HG03439 (cell line): ENCODE measurements at regions not wholly inside any gene's neighbourhood (a gene's known extent, or its start where the extent isn't known, plus 50 kb on each side); places are given as distances from the start of the nearest gene placed in this dataset.
A peak's percentile ranks its signal among the peaks of the same experiment; 100 is the strongest.

ENCODE experiments used
- ATAC-seq: cut with Tn5 transposase; IDR thresholded peaks from one replicate; pipeline ENCODE4 v1.9.1; 2021; ENCODE audit warnings: mild to moderate bottlenecking, moderate library complexity; ENCODE audit not compliant: unreplicated experiment

DNA sequence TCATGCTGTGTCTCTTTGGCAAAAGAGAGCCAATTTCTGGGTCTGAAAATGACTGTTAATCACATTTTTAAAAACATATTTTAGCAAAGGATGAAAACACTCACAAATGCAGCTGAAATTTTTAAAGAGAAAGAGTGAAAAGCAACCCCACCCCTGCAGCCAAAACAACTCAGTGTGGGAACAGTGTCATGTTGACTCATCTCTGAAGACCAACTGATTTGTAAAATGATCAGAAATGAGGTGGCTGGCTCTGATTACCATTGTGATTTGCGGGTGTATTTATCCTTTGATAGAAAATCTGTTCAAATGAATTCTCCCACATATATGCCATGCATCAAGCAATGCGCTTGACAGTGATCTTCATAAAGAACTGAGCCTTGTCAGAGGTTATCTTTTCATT is 287.0 kb upstream of the ESRRG start:
- no peak for ATAC-seq

DNA sequence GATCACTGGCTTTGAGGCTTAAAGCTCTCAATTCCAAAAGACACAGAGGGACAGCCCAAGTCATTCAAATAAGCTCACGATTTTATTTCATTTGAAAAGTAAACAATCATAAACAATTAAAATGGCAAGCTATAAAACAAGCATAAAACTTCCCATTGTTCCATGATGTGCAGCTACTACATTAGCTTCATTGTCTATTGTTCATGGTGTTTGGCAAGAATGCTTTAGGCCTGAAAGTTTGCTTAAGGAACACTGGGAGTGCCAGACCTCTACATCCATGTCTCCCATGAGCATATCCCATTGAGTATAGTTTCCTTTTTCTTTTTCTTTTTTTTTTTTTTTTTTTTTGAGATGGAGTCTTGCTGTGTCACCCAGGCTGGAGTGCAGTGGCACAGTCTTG is 286.1 kb upstream of the ESRRG start:
- ATAC-seq, result no peak

DNA sequence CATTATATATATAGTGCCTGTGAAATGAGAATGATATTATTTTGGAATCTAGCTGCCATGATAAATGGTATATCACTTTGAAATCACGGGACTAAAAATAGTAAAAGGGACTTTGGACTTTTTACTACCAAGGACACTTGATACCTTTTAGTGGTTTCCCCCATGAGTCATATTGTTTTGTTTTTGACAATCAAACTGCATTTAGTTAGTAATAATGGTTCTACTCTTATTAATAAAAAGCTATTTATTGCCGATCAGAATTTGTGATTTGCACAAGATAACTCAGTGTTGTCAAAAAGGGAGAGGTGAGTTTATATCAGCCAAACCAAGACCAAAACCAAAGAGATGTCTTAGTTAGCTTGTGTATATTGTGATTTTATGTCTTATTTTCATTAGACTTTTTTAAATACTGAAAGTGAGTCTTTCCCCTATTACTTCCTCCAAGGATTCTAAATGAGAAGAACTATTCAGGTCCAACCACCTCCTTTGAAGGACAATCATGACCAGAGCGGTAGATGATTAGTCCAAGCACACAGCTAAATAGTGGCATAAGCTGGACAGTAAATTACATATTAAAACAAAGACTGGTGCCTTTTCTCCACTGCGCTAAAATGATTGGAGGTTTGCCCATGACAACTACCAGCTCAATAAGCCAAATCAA is 281.7 kb upstream of the ESRRG start:
- ATAC-seq, result peak; percentile 63

DNA sequence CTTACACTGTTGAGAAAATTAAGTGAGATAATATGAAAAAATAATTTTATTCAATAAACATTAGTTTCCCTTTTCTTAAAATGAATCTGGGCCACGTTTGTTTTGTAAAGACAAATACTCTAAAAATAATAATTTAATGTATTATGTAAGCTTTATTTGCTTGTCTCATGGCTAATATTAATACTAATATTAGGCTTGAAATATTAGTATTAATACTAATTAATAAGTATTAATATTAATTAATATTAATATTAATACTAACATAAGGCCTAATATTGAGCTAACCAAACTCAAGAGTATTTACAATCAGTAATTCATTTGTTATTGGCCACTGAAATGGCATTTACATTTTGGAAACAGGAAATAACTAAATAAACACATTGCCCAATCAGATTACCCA is 280.1 kb upstream of the ESRRG start:
- ATAC-seq, result no peak

DNA sequence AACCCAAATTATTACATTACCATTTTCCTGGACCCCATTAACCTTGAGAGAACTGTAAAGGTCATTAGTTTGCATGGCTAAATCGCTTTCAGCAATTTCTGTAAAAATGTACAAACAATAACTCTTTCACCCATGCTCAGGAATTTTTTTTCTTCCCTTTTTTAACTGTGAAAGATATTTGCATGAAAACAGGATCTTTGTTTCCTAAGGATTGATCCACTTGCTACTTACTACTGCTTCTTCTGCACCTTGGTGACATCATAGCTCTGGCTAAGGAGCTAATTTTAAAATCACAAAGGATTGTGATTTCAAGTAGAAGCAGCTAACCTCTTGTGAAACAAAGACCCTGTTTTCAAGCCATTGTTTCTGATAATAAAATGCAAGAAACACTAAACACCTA is 274.6 kb upstream of the ESRRG start:
- no peak for ATAC-seq

DNA sequence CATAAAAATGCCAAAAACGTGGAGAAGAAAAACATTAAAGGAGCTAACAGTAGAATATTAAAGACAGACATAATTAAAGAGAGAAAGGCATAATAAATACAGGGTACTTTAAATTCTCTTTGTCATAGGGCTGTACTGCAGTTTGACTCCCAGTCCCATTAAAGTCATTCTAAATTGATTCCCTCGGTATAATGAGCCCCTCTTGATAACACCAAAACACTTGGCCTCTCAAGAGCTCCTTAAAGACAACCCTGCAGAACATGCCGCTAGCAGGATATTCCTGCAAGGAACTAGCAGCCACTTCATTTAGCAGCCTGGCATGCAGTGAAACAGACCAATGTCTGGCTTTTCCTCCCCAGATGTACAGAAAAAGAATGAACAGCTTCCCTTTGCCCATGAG is 273.8 kb upstream of the ESRRG start:
- no peak for ATAC-seq

DNA sequence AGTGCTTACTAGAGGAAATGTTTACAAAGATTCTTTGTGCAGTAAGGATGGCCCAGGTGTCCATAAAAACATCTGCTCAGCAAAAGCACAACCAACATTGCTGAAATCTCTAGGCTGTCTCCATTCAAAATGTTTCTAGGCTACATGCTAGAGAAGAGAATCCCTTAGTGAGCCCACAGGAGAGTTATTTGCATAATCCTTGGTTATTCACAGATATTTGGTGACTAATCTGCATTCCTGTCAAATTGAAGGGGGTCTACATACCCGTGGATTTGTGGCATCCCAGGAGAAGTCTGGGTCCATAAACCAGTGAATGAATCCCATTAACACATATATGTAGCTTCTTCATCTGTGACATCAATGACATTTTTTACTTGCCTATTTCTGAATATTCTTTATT is 261.3 kb upstream of the ESRRG start:
- no peak for ATAC-seq

DNA sequence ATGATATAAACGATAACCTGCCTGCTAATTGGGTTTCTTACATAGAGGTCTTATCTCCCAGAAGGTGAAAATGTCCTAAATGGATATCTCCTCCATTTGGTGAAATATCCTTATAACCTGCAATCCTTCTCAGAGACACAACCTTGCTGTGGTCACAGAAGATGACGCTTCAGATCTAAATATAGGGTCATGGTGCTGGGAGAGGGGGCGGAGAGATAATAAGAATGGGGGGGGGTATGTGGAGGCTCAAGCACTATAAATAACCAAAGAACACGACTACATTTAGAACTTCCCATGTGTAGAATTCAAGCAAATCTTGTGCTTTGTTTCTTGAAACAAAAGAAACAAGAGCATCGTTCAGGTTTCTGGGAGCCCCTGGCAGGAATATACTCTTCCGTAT is 260.6 kb upstream of the ESRRG start:
- no peak for ATAC-seq

DNA sequence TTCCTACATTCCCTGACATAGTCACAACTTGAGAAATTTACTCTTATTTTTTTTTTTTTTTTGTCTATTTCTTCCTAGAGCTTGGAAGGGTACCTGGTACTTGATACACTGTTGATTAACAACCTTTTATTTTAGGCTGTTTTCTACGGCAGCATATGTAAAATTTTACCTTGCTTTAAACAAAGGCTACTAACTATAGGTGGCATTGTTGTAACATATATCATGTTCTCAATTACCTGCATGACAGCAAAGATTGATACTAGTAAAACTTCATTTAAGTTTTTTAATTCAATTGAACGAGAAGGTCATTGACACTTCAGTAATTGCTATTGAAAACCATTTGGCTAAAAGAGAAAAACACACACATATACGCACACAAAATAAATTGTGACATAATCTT is 238.3 kb upstream of the ESRRG start:
- no peak for ATAC-seq

DNA sequence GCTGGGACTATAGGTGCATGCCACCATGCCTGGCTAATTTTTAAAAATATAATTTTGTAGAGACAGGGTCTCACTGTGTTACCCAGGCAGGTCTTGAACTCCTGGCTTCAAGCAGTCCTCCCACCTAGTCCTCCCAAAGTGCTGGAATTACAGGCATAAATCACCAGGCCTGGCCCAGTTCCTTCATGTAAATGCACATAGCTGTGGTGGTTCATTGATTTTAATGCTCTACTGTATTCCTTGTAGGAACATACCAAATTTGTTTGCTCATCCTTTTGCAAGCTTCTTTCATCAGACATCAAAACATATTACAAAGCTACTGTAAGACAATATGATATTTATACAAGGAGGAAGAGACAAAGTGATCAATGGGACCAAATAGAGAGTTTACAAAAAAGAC is 237.5 kb upstream of the ESRRG start:
- no peak for ATAC-seq

DNA sequence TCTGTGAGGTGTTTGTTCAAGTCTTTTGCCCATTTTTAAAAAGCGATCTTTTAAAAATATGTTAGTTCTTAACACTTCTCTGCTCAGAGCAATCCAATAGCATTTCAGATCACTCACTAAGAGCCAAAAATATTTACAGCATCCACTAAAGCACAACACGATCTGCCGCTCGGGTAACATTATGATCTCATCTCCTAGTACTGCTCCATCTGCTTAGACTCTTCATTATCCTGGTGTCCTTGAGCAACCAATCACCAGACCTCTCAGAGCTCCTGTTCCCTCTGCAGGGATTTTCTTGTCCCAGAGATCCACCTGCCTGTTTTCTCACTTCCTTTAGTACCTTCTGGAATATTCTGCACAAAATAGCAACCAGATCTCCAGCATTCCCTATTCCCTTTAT is 235.3 kb upstream of the ESRRG start:
- ATAC-seq, result no peak

DNA sequence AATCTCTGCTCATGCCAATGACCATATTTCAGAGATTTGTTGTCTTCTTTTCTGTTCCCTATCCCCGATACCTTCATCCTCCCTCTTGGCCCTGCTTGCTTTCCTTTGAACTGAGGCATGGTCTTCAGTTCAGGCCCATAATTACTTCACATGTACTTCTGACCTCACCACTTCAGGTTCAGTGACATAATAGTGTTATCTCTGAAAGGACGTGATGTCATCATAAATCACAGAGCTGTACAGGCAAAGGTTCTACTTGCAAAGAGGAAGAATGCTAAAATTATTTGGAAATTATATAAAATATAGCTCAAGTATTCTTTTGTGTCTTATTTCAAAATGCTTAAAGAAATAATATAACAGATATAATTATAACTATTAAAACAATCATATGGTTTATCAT is 230.3 kb upstream of the ESRRG start:
- ATAC-seq, result no peak

DNA sequence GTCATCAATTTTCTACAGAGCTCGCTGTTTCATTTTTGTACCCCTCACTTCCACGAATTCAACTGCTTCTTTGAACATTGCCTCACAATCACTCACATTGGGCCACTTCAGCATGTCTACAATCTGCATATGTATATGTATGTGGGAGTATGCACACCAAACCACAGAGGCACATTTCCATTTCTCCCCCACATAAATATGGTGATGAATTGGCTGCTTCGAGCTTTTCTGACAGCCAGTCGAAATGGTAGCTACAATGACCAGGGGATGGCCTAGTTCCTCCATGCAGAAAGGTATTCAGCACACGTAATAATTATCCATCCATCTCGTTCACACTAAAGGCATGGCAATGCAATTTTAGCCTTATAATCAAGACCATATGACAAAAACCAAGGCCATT is 229.6 kb upstream of the ESRRG start:
- no peak for ATAC-seq

DNA sequence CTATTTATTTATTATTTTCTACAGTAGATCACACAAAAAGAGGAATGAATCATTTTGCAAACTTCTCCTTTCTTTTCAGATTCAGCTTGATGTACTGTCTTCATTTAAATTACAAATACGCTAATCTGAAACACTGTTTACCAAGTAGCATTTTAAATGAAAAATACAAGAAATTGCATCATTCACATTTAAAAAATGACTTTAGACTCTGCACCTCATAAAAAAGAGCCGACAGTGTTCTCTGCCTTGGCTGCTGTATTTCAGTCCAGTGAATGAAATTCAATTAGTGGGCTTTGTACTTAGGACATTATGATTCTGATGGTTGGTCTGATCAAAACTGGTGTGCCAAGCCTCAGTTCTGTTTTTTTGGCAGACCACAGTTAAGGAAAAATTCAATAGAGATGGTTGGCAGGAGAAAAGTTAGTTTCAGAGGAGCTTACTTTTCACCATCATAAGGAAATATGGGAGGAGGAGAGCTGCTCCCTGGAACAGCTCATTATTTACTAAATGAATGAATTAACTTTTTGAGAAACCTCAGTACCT is 222.4 kb upstream of the ESRRG start:
- ATAC-seq, result no peak

DNA sequence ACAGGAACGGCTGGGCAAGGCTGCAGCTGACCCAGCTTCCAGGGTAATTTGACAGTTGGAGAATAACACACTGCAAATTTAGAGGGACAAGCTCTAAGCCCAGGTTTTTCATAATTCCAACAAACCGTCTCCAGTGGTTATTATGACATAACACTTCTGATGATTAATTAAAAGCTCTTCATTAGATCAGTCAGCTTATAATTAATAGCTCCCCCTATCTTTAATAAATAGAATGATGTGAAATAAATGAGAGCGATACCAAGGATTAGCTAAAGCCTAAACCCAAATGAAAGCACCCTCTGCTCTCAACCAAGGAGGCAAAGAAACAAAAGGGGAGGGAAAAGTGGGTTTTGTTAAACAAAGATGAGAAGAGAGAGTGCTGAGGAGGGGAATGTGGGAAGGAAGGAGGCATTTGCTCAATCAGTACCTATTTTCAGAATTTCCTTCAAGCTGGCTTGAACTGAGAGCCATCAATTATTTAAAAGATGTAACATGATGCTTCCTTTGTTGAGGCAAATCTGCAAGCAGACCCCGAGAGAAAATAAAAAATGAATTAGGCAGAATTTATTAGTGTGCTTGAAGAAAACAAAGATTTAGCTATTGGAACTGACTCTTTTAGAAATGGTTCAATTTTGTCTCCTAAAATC is 221.8 kb upstream of the ESRRG start:
- ATAC-seq, result no peak

DNA sequence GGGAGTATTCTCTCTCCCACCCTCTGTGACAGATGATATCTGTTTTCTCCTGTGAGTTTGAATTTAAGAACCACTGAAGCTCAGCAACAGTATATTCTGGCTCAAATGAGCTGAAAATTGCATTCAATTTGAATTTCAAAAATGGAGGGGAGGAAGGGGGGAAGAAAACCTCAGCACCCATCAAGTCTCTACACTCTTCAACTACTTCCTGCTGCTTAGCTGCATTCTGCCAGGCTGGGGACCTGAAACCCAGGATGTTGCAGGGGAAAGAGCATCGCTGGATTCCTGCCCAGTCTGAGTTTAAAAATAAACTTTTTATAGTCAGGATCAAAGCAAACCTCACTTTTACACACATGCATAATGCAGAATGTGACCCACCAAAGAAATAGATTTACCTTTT is 214.3 kb upstream of the ESRRG start:
- ATAC-seq, result no peak

DNA sequence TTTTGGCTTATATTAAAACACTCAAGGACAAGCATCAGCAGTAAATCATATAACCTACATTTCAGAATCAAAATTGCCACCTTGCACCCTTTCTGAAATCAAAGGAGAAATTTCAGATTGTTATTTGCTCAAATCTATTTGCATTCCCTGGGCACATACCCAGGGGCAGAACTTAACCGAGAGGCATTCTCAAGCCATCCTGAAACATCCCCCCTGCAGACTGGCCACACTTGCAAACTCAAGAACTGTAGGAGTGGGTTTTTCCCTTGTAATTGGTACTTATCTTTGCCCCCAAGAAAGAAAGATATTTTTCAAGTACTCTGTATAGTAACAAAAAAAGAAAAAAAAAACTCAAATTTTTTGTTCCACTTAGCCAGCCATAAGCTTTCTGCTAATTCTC is 213.6 kb upstream of the ESRRG start:
- no peak for ATAC-seq

DNA sequence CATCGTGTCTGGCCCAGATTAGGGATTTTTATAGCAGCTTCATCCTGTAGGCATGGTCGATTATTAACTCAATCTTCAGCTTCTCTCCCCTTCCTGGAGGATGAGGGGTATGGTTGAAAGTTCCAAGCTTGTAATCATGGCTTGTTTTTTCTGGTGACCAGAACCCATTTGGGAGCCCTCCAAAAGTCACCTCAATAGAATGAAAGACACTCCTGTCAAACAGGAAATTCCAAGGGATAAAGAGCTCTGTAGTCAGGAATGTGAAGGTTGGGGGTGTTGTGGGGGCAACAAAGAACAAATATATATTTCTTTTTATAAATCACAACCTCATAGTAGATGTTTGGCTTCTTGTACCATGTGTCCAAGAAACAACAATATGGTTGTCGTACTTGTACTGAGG is 212.7 kb upstream of the ESRRG start:
- no peak for ATAC-seq

DNA sequence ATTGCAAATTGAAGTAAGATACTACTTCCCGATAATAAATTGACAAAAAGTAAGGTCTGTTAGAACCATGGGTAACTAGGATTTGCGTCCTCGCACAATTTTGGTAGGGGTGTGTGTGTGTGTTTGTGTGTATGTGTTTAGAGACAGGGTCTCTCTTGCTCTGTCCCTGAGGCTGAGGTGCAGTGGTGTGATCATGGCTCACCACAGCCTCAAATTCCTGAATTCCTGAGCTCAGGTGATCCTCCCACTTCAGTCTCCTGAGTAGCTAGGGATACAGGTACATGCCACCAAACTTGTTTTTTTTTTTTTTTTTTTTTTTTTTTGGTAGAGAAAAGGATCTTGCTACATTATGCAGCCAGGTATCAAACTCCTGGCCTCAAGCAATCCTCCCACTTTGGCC is 209.2 kb upstream of the ESRRG start:
- ATAC-seq, result no peak

DNA sequence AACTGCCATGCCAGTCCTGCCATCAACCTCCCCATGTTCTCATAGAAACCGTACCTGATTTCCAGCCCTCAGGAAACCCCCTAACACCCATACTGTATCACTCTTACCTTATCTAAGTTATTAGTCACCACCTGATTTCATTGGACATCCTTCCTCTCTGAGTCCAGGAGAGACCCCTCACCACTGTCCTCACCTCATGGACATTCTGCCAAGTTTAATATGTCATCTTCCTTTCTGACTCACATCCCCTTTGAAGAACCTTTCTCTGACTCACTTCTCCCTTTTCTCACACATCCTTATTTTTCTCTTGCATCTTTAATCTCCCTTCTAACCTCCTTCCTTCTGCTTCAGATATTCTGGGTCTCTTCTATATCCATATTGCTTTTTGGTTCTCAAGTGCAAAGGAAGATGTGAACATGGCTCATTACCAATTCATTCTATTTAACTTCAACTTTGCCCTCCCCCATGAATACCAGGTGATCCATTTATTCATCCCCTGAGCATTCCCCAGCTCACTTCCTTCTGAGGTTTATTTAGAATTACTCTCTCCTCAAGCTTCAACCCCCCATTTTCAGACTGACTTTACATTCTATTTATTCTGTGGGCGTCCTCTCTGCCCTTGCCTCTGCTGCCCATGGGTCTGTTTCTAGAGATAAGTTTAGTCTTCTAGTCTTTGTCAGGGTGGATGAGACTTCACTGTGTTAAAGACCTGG is 206.8 kb upstream of the ESRRG start:
- no peak for ATAC-seq

DNA sequence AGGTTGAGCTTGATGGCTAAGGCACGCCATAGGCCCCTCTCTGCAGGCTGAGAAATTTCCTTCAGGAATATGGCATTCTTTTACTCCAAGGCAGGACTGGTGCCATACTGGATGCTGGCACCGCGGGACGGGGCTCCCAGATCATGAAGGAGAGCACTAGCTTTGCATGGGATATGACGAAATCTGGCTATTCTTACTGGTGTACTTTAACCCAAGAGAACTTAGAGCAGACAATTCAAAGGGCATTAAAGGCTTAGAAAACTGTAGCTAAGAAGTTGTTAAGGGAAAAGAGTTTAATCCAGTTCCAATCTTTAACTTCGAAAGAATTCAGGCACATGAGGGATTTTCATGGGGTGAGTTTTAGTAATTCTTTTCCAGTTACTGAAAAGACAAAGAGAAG is 204.4 kb upstream of the ESRRG start:
- ATAC-seq, result no peak
